ENCODE measurements at regions not wholly inside any gene's neighbourhood (a gene's known extent, or its start where the extent isn't known, plus 50 kb on each side); places are given as distances from the start of the nearest gene placed in this dataset.

- no peak for DNase-seq (ENCODE audit: low read depth in 2 of 2)
These were observed 340.0 kb downstream of the C16orf95 start for GRCh38 chr16:86977076-86977676.

GRCh38 chr16:86978445-86979030, 338.7 kb downstream of the C16orf95 start:
- no peak for DNase-seq (ENCODE audit: low read depth in 2 of 2)

- no peak for DNase-seq (ENCODE audit: low read depth in 2 of 2)
These were observed 338.1 kb downstream of the C16orf95 start for GRCh38 chr16:86979061-86979460.

GRCh38 chr16:86979984-86980553, 337.1 kb downstream of the C16orf95 start:
- no peak for DNase-seq (ENCODE audit: low read depth in 2 of 2)

DNA sequence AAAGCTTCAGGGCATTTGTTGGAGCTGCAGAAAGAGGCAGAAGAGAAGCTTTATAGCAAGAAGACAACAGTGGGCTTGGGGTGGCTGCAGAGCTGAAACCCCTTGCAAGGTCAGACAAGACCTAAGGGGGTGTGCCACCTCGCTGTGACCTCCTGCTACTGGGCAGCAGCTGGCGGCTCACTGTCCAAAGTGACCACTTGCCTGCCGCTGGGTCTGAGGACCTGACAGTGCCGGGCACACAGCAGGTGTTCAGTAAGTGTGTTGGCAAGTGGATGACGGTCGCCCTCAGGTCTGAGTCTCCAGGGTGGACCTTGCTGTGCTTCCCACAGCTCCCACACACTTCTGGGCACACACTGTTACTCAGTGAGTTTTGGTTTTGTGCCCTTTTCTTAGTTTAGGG, 336.5 kb downstream of the C16orf95 start:
- no peak for DNase-seq (ENCODE audit: low read depth in 2 of 2)

DNA sequence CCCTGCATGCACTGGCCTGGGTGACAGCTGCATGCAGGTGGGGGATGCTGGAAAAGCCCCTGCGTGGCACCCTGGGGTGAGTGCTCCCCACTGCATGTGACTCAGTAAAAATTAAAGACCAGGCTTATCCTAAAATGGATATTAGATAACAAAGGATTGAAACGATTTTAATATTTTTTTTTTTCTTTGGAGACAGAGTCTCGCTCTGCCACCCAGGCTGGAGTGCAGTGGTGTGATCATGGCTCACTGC, 334.9 kb downstream of the C16orf95 start:
- DNase-seq (ENCODE audit: low read depth in 2 of 2), result no peak

GRCh38 chr16:86982912-86983311, 334.3 kb downstream of the C16orf95 start:
- DNase-seq (ENCODE audit: low read depth in 2 of 2), result no peak

GRCh38 chr16:86983621-86984020, 333.6 kb downstream of the C16orf95 start:
- no peak for DNase-seq (ENCODE audit: low read depth in 2 of 2)

- DNase-seq (ENCODE audit: low read depth in 2 of 2), result no peak
These were observed 332.8 kb downstream of the C16orf95 start for GRCh38 chr16:86984343-86984742.

DNA sequence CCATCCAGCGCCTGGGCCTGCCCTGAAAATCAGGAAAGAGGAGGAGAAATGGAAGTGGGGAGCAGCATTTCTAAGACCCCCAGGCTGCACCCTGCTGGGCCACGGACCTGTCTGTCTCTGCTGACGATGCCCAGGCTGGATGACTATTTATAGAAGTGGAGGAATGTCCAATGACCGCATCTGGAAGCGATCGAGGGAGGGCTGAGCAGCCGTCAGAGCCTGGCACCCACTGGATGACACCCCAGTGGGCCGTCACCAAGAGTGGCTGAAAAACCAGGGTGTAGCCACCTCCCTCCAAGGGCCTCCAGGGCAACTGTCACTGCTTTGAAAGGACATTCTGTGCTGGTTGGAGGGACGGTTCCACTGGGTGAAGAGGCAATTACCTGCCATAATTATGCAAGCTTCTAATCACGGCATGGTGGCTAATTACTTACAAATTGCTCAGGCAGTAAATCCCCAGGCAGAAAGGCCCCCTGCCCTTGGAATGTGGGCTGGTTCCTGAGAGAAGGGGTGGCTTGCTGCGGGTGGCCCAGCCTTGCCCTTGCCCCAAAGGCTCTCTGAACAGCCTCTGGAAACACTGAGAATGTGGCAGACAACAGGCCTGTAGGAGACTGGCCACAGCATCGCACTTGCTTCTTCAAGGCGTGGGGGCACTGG, 332.1 kb downstream of the C16orf95 start:
- DNase-seq (ENCODE audit: low read depth in 2 of 2), result no peak

- DNase-seq (ENCODE audit: low read depth in 2 of 2), result no peak
These were observed 331.6 kb downstream of the C16orf95 start for GRCh38 chr16:86985648-86986015.

DNA sequence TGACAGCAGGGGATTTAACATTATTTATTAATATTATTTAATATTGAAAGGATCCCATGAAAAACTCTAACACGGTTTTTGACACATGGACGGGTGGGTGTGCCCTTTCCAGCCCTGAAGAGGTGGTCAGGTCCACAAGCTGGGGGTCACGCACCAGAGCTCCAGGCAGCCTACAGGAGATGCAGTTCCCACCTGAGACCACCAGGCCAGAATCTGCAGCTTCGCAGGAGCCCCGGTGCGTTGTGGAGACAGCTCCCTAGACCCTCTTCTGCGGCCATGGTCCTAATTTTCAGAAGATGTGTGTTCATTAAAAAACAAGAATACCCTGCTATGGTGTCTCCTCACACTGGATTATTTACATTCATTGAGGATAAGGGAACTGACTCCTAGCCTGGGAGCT, 331.1 kb downstream of the C16orf95 start:
- DNase-seq (ENCODE audit: low read depth in 2 of 2), result no peak

GRCh38 chr16:86986809-86987487, 330.2 kb downstream of the C16orf95 start:
- no peak for DNase-seq (ENCODE audit: low read depth in 2 of 2)

GRCh38 chr16:86987746-86988670, 329.2 kb downstream of the C16orf95 start:
- DNase-seq (ENCODE audit: low read depth in 2 of 2), result no peak

DNA sequence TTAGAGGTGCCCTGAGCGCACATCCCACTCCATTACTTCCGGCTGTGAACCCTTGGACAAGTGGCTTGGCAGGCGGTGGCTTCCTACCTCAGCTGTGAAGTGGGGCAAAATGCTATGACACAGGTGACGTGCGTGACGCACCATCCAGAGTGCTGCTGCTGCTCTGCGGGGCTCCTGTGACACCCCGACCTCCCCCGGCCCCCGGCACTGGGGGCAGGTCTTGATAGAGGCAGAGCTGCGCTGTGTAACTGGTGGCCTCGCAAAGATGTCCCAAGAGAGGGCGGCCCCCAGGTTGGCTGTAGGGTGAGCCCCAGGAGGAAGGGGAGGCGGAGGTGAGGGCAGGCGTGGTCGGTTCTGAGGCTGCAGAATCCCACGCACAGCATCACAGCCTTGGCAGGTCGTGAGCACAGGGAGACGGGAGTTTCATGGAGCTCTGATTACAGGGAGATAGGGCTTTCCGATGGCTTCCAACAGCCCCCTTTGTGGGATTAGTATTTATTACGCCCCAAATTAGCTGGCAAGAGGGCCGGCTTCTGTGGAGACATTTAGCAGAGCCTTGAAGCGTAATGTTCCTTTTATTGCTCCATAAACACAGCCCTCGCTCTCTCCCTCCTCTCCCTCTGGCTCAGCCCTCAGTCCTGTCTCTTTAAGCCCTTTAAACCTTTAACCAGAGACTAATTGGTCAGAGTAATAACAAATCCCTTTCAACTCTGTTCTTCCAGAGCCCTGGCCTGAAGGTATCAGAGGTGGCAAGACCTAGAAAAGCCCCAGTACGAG, 328.1 kb downstream of the C16orf95 start:
- no peak for DNase-seq (ENCODE audit: low read depth in 2 of 2)

- no peak for DNase-seq (ENCODE audit: low read depth in 2 of 2)
These were observed 326.7 kb downstream of the C16orf95 start for GRCh38 chr16:86990451-86990850.

DNA sequence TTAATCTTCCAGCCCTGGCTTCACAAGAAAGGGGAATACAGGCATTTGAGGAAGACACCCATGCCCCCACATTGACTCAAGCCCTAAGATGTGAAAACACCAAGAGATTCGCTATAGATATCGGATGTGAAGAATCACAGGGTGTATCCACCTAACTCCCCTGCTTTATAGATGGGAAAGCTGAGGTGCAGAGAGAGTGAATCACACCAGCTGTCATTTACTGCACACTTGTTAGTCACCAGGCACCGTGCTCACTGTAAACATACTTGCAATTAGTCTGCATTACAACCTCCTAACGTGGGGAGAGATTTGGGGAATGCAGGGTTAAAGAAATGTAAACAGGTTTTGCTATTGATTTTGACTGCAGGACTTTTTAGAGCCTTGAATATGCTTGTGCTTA, 325.5 kb downstream of the C16orf95 start:
- no peak for DNase-seq (ENCODE audit: low read depth in 2 of 2)

- no peak for DNase-seq (ENCODE audit: low read depth in 2 of 2)
These were observed 324.6 kb downstream of the C16orf95 start for GRCh38 chr16:86992587-86992986.

DNA sequence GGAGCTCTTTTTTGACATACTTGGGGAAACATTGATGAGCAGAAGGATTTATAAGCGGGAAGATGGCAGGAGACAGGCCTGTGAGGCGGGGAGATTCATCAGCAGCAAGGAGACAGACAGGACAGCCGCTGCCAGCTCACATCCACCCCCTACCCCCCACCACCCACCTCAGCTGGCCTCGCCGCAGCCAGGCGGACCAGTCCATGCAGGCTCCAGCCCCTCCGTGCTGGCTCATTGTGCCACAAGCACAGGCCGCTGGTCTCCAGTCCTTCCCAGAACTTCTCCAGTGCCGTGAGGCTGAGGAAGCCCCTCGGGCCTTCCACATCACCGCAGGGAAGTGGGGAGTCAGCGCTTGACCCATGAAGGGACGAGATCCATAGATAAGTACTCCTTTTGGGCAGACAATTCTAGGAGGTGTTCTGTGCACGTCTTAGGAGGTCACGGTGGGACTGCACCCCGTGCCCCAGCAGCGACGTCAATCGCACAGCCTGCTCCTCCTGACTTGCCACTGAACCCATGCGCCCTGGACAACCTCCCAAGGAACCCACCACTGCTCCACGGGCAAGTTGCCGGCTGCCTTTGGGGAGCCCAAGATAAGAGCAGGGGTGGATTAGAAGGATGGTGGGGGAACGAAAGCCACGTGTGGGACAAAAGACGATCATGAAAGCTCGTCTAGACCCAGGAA, 323.6 kb downstream of the C16orf95 start:
- DNase-seq (ENCODE audit: low read depth in 2 of 2), result no peak

DNA sequence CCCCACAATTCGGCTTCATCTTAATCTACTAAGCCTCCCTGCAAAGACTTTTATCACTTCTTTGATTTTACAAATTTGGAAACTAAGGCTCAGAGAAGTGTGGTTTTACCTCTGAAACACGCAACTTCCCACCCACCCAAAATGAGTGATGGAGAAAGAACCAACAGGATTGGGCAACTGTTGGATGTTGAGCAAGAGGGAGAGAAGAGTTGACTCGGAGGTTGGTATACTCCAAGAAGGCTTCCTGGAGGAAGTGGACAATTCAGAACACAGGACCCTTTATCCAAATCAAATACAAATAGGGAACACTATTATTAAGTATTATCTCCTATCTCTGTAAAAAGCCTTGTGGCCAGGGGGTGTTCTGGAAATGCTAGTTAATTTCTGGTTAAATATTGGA, 323.0 kb downstream of the C16orf95 start:
- DNase-seq (ENCODE audit: low read depth in 2 of 2), result no peak

All from stimulated activated CD4-positive, alpha-beta T cell treated with anti-CD3 and anti-CD28 coated beads, Interleukin-4, amount 100 ng/mL, for 48 hours (primary cell).